A172 (cell line): ENCODE measurements at regions not wholly inside any gene's neighbourhood (a gene's known extent, or its start where the extent isn't known, plus 50 kb on each side); places are given as distances from the start of the nearest gene placed in this dataset.
"Not testable (repeated sequence)": the region's sequence is repeated elsewhere in the genome, so short reads cannot be mapped to it uniquely, and the experiment has no call there.

Experiments
- DNase-seq: peaks from one replicate; pipeline ENCODE4 v3.0.0-alpha.2; 2015; ENCODE audit warnings: low spot score

DNA sequence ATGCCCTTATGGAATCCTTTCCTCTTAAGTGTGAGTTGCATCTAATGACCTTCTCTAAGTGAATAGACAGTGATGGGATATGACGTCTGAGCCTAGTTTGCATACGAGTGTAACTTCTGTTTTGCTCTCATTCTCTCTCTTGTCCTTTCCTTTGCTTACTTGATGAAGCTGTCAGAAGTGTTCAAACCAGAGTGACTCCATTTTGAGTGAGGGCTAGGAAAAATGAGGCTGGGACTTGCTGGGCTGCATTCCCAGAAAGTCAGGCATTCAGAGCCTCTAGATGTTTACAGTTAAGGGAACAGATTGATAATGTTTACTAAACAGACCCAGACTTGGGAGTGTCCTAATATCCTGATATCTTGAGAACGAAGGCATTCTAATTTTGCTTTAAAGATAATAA, 311.2 kb upstream of the SOX4 start:
- DNase-seq, result not testable (repeated sequence)

DNA sequence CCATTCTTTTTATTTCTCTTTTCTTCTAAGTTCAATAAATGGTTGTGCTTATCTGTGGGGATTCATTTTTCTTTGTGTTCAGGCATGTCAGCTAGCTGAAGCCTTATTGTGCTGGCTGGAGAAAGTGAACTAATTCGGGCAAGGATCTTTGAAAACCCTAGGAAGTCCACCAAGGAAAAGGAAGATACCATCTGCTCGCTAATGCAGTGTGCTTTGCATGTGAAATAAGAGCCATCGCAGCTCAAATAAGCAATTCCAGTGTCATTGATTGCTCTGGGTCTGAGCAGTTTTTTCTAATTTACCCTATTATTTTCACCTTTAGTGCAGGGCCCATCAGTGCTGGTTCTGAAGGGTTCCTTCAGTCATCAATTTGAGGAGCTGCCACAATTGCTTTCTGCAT, 309.4 kb upstream of the SOX4 start:
- no peak for DNase-seq

GRCh38 chr6:21284706-21285105, 308.8 kb upstream of the SOX4 start:
- DNase-seq, result no peak

DNA sequence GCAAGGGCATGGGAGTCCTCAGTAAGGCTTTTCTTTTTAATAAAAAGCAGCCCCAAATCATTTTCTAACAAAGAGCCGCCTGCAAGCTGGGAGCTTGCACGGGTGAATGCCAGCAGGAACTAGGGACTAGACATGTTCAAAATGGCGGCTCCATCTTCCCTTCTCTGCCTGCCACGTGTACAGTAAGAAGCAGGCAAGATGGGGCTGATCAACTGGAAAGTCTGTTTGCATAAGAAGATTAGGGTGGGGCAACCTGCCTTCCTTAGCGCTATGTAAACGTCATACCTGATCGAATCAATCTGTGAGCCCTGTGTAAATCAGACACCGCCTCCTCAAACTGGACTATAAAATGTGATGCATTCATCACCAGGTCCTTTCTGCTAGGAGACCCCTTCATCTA, 299.4 kb upstream of the SOX4 start:
- DNase-seq, result no peak

GRCh38 chr6:21295506-21296240, 297.9 kb upstream of the SOX4 start:
- no peak for DNase-seq

DNA sequence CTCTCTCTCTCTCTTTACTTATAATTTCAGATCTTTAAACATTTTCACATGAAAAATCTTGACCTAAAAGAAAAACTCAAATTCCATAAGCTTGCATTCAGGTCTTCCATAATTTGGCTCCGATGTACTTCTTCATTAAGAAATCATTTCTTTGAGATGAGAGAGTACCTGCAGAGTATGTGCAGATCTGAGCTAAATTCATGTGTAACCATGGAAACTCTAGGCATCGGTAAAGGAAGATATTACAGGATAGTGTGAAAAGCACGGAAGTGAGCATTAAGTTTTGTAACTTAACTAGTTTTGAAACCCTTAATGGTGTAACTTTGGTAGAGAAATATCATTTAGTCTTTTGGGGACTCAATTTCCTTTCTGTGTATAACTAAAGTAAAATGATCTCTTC, 295.9 kb upstream of the SOX4 start:
- no peak for DNase-seq

DNA sequence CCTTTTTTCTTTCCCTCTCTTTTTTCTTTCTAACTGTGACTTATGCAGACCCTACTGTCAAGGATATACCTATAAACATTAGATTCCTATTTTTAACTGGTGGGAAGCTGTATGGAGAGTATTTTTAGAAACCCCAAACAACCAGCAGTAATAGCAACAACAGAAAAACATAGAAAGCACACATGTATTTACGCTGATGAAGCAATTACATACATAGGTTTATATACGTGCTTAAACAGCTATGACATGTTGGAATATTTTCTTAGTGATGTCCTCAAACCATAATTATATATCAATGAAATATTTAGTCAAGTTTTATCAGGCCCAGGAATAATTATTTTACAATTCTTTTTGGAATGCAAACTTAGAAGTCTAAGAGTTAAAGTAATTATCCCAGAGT, 294.3 kb upstream of the SOX4 start:
- no peak for DNase-seq

DNA sequence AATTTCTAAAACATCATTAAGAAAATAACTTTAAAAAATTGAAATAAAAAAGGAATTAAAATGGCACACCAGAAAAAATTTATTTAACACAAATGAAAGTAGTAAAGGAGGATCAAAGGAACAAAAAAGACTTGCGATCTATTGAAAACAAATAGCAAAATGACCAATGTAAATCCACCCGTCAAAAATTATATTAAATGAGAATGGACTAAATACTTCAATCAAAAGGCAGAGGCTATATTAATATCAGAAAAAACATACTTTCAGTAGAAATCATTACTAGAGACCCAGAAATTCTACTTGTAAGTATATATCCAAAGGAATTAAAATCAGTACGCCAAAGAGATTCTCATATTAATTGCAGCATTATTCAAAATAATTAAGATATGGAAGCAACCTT, 293.1 kb upstream of the SOX4 start:
- no peak for DNase-seq

GRCh38 chr6:21305893-21306332, 287.6 kb upstream of the SOX4 start:
- peak; percentile 8 for DNase-seq

- DNase-seq, result no peak
Measured at GRCh38 chr6:21306546-21306945, 287.0 kb upstream of the SOX4 start.

- DNase-seq, result no peak
Measured at GRCh38 chr6:21309807-21310221, 283.7 kb upstream of the SOX4 start.

- DNase-seq, result no peak
Measured at GRCh38 chr6:21310568-21311140, 282.9 kb upstream of the SOX4 start.

DNA sequence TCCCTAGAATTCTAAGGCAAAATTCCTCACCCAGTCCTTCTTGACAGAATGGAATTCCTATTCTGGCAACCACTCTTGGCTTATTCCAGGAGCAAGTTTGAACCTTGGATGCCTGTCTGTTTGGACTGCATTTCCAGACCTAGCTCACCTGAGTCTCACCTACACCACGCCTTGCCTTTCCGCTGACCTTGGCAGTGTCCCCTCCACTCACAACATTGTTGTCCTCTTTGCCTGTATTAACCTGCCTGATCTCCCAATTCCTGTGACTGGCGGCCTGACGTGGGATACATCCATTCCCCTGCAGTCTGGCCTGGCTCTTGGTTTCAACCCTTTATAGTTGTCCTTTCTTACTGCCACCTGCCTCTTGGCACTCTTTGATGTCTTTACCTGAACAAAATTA, 281.4 kb upstream of the SOX4 start:
- DNase-seq, result no peak

- no peak for DNase-seq
Measured at GRCh38 chr6:21317642-21318041, 275.9 kb upstream of the SOX4 start.

- DNase-seq, result no peak
Measured at GRCh38 chr6:21321076-21321475, 272.5 kb upstream of the SOX4 start.

DNA sequence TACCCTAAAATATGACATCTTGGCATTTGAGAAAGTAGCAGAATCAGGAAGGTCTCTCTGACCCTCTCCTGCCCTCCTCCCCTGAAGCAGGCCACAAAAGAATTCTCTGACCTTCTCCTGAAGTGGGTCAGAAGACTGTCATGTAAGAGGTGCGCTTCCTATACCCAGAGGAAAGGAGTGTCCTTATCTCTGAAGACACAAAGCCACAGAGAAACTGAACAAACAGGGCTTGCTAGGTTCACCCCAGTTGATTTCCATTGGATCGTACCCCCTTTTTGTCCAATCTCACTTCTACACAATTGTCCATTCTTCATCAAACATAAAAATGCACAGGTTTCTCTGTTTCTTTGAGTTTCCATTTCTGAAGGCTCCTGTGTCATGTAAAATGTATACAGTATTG, 272.0 kb upstream of the SOX4 start:
- DNase-seq, result no peak

- DNase-seq, result no peak
Measured at GRCh38 chr6:21323577-21323976, 270.0 kb upstream of the SOX4 start.

- DNase-seq, result no peak
Measured at GRCh38 chr6:21325201-21325856, 268.2 kb upstream of the SOX4 start.

DNA sequence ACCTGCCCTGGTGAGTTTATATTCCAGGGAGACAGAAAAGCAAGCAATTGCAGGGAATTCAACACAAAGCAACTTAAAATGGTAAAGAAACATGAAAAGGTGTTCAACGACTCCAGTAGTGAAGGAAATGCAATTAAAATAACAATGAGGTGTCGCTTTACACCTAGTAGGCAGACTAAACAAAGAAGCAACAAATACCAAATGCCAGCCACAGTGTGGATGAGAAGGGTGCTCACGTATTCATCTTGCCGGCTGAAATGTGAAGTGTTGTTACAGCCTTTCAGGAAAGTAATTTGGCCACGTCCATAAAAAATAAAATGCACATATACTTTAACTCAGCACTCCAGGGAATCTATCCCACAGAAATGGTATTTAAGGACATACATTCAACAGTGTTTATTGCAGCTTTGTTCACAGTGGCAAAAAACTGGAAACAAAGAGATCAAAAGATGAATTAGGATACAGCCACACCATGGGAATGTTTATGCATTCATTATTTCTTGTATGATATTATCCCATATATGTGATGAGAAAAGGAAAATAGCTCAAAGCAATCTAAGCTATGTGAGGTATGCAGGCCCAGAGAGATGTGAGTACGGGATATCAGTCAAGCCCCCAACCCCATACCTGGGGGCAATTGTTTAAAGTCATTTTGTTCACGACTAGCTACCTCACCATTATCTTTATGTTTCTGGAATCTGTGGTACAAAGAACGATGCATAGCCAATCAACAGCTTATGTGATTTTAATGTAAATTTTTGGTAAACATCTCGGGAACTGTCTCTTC, 266.0 kb upstream of the SOX4 start:
- no peak for DNase-seq

- no peak for DNase-seq
Measured at GRCh38 chr6:21331235-21331634, 262.3 kb upstream of the SOX4 start.

DNA sequence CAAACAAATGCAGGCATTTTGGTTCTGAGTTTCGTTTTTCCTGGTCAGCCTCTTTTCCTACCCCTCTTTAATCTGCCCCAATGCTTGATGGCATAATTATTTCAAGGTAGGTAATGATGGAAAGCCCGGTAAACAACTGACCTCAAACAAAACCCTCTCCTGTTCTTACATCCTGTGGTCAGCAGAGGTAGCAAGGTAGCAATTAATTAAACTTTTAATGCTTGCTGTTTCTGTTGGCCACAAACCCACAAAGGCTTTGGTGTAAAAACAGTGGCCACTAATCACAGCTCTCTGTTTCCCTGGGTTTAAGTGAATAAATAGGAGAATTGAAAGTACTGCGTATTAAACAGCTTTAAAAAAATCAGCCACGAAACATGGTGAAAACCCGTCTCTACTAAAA, 261.5 kb upstream of the SOX4 start:
- no peak for DNase-seq

- no peak for DNase-seq
Measured at GRCh38 chr6:21332660-21333059, 260.9 kb upstream of the SOX4 start.

DNA sequence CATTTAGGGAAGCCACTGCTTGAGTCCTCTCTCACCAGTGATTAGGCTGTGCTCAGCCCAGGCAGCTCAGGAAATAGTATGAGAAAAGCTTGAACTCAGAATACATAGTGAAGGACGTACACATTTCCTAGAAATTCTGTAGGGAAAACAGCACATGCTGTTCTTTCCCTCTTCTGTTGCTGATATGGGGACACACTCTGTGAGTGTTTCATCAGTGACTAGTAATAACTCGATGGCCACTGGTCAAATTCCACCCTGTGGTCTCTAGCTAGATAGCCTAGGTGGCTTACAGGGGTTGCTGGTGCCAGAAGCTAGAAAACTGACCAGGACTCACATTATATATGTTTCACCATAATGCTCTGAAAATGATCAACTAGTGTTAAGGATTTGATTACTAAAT, 259.8 kb upstream of the SOX4 start:
- no peak for DNase-seq
